Fibroblast of lung (primary cell): ENCODE measurements at regions not wholly inside any gene's neighbourhood (a gene's known extent, or its start where the extent isn't known, plus 50 kb on each side); places are given as distances from the start of the nearest gene placed in this dataset.

Experiments
- DNase-seq, 2 donors: peaks; one replicate each; pipeline versions ENCODE4 v3.0.0 to v3.0.0-alpha.2; 2010; ENCODE audit warnings: low read depth in 2 of 2
- H2AFZ ChIP-seq: 2 replicates; pipeline ENCODE4 v1.5.1; 2012; ENCODE audit warnings: low read length, control low read depth, inconsistent platforms
- H3K27ac ChIP-seq: 2 replicates; pipeline ENCODE4 v1.5.1; 2011; ENCODE audit warnings: low read length, control low read depth; ENCODE audit not compliant: insufficient read depth
- H3K27me3 ChIP-seq: 2 replicates; pipeline ENCODE4 v1.5.1; 2011; ENCODE audit warnings: mild to moderate bottlenecking, low read length; ENCODE audit not compliant: control insufficient read depth, insufficient read depth
- H3K36me3 ChIP-seq: 2 replicates; pipeline ENCODE4 v1.5.1; 2011; ENCODE audit warnings: low read length; ENCODE audit not compliant: control insufficient read depth, insufficient read depth
- H3K4me1 ChIP-seq: 2 replicates; pipeline ENCODE4 v1.5.1; 2011; ENCODE audit warnings: low read length; ENCODE audit not compliant: control insufficient read depth, insufficient read depth; ENCODE audit errors: extremely low read depth
- H3K4me2 ChIP-seq: 2 replicates; pipeline ENCODE4 v1.5.1; 2011; ENCODE audit warnings: low read length, control low read depth; ENCODE audit not compliant: insufficient read depth; ENCODE audit errors: extremely low read depth
- H3K4me3 ChIP-seq, 4 experiments: fragments of 200-600 bp in 1 of 4; sonication (generic) in 1 of 4; replicated peaks in 1 of 4; 2 replicates each; pipeline ENCODE4 v1.5.1; 2011 to 2016; ENCODE audit warnings: low read length in 4 of 4, low read depth in 3 of 4, mild to moderate bottlenecking in 3 of 4, control low read depth in 2 of 4, inconsistent platforms in 1 of 4, mixed read lengths in 1 of 4; ENCODE audit not compliant: insufficient read depth in 1 of 4; ENCODE audit errors: control extremely low read depth in 1 of 4
- H3K79me2 ChIP-seq: 2 replicates; pipeline ENCODE4 v1.5.1; 2012; ENCODE audit warnings: mild to moderate bottlenecking, low read length, inconsistent platforms; ENCODE audit not compliant: control insufficient read depth, insufficient read depth
- H3K9ac ChIP-seq: 2 replicates; pipeline ENCODE4 v1.5.1; 2011; ENCODE audit warnings: mild to moderate bottlenecking, low read length, control low read depth; ENCODE audit not compliant: insufficient read depth
- H3K9me3 ChIP-seq: 2 replicates; pipeline ENCODE4 v1.5.1; 2012; ENCODE audit warnings: low read depth, low read length; ENCODE audit not compliant: control insufficient read depth, insufficient read depth
- H4K20me1 ChIP-seq: 2 replicates; pipeline ENCODE4 v1.5.1; 2011; ENCODE audit warnings: low read length; ENCODE audit not compliant: control insufficient read depth, insufficient read depth; ENCODE audit errors: extremely low read depth
- CTCF ChIP-seq, 2 donors: IDR thresholded peaks in 1 of 2; conservative IDR thresholded peaks in 1 of 2; 1 replicate in 1 of 2; 2 replicates in 1 of 2; pipeline ENCODE4 v1.5.1; 2011 to 2012; ENCODE audit warnings: low read length in 2 of 2, control low read depth in 1 of 2, inconsistent platforms in 1 of 2, low read depth in 1 of 2, mild to moderate bottlenecking in 1 of 2
- EZH2 ChIP-seq: IDR thresholded peaks from 2 replicates; pipeline ENCODE4 v1.5.1; 2012; ENCODE audit warnings: low read length, control low read depth, mild to moderate bottlenecking; ENCODE audit errors: missing control alignments

GRCh38 chr9:28999806-29000205 is 1426.5 kb upstream of the C9orf72 start:
- H4K20me1 ChIP-seq = no peaks in the 10 kb centered on the region
- H3K9me3 ChIP-seq = no peaks in the 10 kb centered on the region
- no peaks in the 10 kb centered on the region for H3K36me3 ChIP-seq
- DNase-seq = no peak
- H3K4me3 ChIP-seq = no peak overlapping the region
- no peak overlapping the region for H3K9ac ChIP-seq
- no peaks in the 10 kb centered on the region for H3K4me1 ChIP-seq
- no peaks in the 10 kb centered on the region for H3K27me3 ChIP-seq
- H3K4me2 ChIP-seq = no peak overlapping the region
- no peak overlapping the region for H3K27ac ChIP-seq
- H3K79me2 ChIP-seq = no peaks in the 10 kb centered on the region
- TF ChIP-seq CTCF (conservative IDR thresholded peaks at IDR 0.05 in 1 of 2, IDR thresholded peaks at IDR 0.05 in 1 of 2; ENCODE audit: low read depth in 1 of 2, low read length in 2 of 2) (no peak), EZH2 (no peak)
- no peak overlapping the region for H2AFZ ChIP-seq

- H2AFZ ChIP-seq = no peak overlapping the region
- H3K4me1 ChIP-seq = no peaks in the 10 kb centered on the region
- no peaks in the 10 kb centered on the region for H3K79me2 ChIP-seq
- H3K9ac ChIP-seq = no peak overlapping the region
- no peak overlapping the region for H3K27ac ChIP-seq
- H3K9me3 ChIP-seq = no peaks in the 10 kb centered on the region
- no peaks in the 10 kb centered on the region for H3K36me3 ChIP-seq
- no peaks in the 10 kb centered on the region for H4K20me1 ChIP-seq
- H3K4me3 ChIP-seq = no peak overlapping the region
- TF ChIP-seq EZH2 = no peak
- TF ChIP-seq CTCF (conservative IDR thresholded peaks at IDR 0.05 in 1 of 2, IDR thresholded peaks at IDR 0.05 in 1 of 2; ENCODE audit: low read depth in 1 of 2, low read length in 2 of 2) = no peak
- no peaks in the 10 kb centered on the region for H3K27me3 ChIP-seq
- DNase-seq = no peak
- H3K4me2 ChIP-seq = no peak overlapping the region
Observed at GRCh38 chr9:29001006-29001405, 1427.7 kb upstream of the C9orf72 start.

- Histone ChIP-seq H3K27me3 (no peaks in the 10 kb centered on the region), H3K9ac (no peak overlapping the region), H2AFZ (no peak overlapping the region), H3K4me1 (no peaks in the 10 kb centered on the region), H3K4me3 (no peak overlapping the region), H3K27ac (no peak overlapping the region), H3K4me2 (no peak overlapping the region), H3K9me3 (no peaks in the 10 kb centered on the region), H3K36me3 (no peaks in the 10 kb centered on the region), H3K79me2 (no peaks in the 10 kb centered on the region), H4K20me1 (no peaks in the 10 kb centered on the region)
- no peak for DNase-seq
- no peak for TF ChIP-seq CTCF (conservative IDR thresholded peaks at IDR 0.05 in 1 of 2, IDR thresholded peaks at IDR 0.05 in 1 of 2; ENCODE audit: low read depth in 1 of 2, low read length in 2 of 2)
- TF ChIP-seq EZH2 = no peak
Observed at GRCh38 chr9:29004988-29005387, 1431.7 kb upstream of the C9orf72 start.
